GM10266 (cell line): ENCODE measurements at regions not wholly inside any gene's neighbourhood (a gene's known extent, or its start where the extent isn't known, plus 50 kb on each side); places are given as distances from the start of the nearest gene placed in this dataset.

Experiments used
- DNase-seq: peaks from one replicate; pipeline ENCODE4 v3.0.0; 2012; ENCODE audit errors: extremely low spot score
- TF ChIP-seq, protein P1 (sequence below): IDR thresholded peaks from 2 replicates; pipeline ENCODE4 v1.5.1; 2012; ENCODE audit warnings: mild to moderate bottlenecking, low read depth; ENCODE audit not compliant: control insufficient read depth, insufficient read depth; ENCODE audit errors: missing control alignments

DNA sequence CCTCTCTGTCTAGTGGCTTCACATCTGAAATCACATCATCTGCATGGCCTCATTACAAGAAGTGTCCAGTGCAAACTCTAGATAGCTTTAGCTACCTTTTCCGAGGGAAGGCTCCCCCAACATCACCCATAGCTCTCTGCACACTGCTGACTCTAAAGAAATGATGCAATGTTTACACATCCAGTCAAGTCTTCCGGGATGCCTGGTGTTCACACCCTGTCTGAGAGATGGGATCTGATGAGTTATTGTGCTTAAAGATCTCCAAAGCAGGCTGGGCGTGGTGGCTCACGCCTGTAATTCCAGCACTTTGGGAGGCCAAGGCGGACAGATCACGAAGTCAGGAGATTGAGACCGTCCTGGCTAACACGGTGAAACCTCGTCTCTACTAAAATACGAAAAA lies 404.6 kb upstream of the IRAK1BP1 start:
- DNase-seq, result no peak
- TF ChIP-seq, protein P1, sequence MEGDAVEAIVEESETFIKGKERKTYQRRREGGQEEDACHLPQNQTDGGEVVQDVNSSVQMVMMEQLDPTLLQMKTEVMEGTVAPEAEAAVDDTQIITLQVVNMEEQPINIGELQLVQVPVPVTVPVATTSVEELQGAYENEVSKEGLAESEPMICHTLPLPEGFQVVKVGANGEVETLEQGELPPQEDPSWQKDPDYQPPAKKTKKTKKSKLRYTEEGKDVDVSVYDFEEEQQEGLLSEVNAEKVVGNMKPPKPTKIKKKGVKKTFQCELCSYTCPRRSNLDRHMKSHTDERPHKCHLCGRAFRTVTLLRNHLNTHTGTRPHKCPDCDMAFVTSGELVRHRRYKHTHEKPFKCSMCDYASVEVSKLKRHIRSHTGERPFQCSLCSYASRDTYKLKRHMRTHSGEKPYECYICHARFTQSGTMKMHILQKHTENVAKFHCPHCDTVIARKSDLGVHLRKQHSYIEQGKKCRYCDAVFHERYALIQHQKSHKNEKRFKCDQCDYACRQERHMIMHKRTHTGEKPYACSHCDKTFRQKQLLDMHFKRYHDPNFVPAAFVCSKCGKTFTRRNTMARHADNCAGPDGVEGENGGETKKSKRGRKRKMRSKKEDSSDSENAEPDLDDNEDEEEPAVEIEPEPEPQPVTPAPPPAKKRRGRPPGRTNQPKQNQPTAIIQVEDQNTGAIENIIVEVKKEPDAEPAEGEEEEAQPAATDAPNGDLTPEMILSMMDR, result no peak

DNA sequence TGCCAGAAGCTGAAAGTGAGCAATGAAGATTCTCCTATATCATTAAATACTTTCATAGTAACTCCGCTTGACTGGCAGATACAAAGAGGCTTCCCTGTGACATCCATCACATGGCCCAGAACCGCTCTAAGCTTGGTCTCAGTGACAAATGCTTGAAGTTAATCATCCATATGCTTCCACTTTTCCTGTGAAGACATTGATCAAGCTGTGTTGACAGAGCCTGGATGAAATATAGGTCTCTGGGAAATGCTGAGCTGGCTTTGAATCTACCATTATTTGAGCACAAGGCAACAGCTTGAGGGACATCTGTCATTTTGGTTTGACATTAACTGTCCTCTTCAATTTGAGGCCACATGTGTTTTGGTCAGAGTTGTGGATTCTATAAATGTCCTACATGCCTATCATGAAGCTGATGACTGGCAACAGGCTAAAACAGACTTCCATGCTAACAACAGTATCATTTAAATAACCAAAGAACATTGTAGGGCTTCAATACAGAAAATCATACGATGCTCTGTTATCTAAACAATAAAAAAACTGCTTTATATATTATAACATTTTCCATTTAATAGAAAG lies 402.2 kb upstream of the IRAK1BP1 start:
- TF ChIP-seq, protein P1, result no peak
- DNase-seq, result no peak

DNA sequence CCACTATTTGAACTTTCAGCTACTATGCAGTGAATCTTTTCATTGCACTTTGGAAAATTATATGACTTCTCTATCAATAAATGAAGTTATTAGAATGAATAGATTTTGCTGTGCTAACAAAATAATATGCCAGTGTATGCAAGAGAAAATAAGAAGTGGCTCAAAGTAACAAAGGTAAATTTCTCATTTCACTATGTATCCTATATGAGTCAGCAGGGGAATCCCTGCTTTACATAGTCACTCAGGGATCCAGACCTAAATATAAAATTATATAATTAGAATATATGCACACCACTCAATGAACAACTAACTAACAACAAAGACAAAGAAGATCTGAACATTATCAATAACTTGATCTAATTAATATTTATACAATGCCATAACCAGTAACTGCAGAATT lies 390.8 kb upstream of the IRAK1BP1 start:
- TF ChIP-seq, protein P1, result no peak
- no peak for DNase-seq

DNA sequence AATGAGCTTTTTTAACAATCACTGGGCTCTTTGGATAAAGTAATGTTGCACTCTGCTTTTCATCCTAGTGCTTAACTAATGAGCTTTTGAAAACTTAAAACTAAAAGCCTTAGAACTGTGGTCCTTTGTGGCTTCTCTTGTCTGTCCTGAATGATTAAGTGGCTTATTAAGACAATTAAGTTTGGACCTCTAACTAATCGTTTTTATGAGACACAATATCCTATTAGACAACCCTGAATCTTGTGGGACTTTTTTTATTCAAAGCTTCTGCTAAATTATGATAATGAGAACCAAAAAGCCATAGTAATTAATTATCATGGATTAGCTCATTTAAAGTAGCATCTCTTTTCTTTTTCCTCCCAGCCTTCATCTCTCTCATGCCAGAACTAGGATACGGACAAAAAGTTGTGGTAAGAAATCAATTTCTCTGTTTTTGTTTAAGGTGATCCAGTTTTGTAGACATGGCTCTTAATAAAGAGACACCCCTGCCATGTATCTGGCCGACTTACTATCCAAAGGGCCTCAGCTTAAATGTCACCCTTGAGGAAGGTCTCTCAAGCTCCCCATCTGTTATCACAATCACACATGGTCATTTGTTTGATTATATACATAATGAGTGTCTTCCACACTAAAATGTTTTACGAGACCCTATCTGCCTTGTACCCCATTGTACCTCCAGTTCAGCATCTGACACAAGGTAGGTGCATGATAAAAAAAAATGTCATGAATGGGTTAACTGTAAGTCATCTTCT lies 384.4 kb upstream of the IRAK1BP1 start:
- TF ChIP-seq, protein P1, result no peak

DNA sequence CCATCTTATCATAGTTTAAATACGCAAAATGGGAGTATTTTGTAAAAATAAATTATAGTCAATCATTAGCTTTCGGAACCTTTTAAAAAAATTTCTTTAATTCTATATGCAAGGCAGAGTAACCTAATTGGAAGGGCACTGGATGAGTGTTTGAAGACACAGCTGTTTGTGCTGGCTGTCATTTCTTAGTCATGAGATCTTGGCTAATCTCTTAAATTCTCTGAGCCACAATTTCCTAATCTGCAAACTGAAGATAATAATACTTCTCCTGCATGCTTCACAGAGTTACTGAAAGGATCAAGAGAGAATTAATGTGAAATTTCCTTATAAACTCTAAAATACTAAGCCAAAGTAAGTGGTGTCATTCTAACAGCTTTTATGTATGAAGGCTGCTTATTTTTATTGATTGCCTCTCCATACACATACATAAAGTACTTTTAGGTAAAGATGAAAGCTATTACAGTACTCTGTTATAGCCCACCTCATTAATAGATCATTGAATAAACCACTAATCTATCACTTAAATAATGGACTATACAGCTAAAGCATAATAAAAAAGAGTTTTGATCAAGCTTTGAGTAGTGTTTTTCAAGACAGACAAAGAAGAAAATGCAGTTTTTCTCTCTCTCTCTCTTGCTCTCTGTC lies 383.7 kb upstream of the IRAK1BP1 start:
- no peak for DNase-seq
- TF ChIP-seq, protein P1, result no peak

More for the DNA sequence above, 384.4 kb upstream of the IRAK1BP1 start:
- DNase-seq, result no peak

DNA sequence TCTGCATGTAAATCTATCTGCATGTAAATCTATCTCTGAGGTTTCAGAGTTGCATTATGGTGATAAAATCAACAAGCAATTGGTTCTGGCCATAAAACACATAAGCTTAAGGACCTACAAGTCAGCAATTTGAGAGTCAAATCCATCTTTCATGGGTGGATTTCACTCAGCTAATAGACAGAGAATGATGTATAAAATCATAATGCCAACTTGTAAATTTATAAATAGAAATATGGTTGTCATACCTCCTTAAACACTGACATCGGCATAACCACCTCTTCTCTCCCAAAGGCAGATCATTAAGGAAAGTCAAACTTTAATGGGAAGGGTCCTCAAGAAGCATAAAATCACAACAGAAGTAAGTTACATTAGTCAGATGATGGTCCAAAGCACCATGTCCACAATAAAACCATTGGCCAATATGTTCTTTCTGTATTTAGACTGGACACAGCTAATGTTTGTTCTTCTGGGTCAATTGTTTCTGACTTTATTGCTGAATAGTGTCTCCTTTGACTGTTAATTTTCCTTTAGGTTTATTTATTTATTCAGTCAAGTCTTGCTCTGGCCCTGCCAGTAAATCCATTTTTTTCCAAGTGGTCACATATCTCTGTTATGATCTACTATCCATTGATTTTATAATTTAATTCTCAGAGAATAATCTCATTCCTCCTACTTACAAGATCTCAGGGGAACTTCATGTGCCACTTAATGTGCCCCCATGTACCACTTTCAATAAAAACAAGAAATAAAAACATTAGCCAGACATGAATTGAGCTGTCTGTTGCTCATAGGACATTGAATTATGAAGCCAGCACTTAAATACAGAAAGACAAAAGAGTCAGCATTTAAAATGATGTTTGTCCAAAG lies 382.9 kb upstream of the IRAK1BP1 start:
- TF ChIP-seq, protein P1, result no peak
- DNase-seq, result no peak
